ENCODE measurements at regions not wholly inside any gene's neighbourhood (a gene's known extent, or its start where the extent isn't known, plus 50 kb on each side); places are given as distances from the start of the nearest gene placed in this dataset.

GRCh38 chr16:7113949-7114348, 218.7 kb upstream of the RBFOX1 start:
- ChIA-PET POLR2A (ENCODE audit: unreplicated experiment) (no interaction called here), CTCF (no interaction called here)
- Histone ChIP-seq H3K18ac (ENCODE audit: low read depth, low read length) (no peak overlapping the region), H4K8ac (ENCODE audit: low read depth in 2 of 2, low read length in 2 of 2) (no peak overlapping the region), H4K20me1 (ENCODE audit: insufficient read depth, low read length) (no peaks in the 10 kb centered on the region), H2BK20ac (ENCODE audit: low read depth, low read length) (no peak overlapping the region), H2BK15ac (ENCODE audit: low read depth, low read length) (no peak overlapping the region), H3K4me2 (ENCODE audit: low read depth, low read length) (no peak overlapping the region), H3K4ac (ENCODE audit: low read depth, low read length) (no peak overlapping the region), H2AK9ac (replicated peaks; ENCODE audit: low read depth, low read length, poor library complexity) (no peak overlapping the region), H3K4me3 (ENCODE audit: insufficient read depth, low read depth, low read length) (no peak overlapping the region), H2BK5ac (ENCODE audit: low read depth, low read length, poor library complexity, severe bottlenecking) (no peak overlapping the region), H3K14ac (replicated peaks; ENCODE audit: low read depth, low read length) (no peak overlapping the region), H3K23ac (ENCODE audit: low read depth, low read length) (no peak overlapping the region), H2AFZ (replicated peaks; ENCODE audit: low read length, poor library complexity) (no peak overlapping the region), H3K4me1 (ENCODE audit: control insufficient read depth, insufficient read depth, low read length) (no peaks in the 10 kb centered on the region), H3K9me3 (ENCODE audit: control insufficient read depth, insufficient read depth, low read length) (peaks cover 7% of the 10 kb centered on the region), H2BK120ac (ENCODE audit: low read depth, low read length) (no peak overlapping the region), H3K79me1 (ENCODE audit: low read depth in 1 of 2, low read length in 2 of 2) (no peaks in the 10 kb centered on the region), H3K27ac (ENCODE audit: insufficient read depth, low read length) (no peak overlapping the region), H2AK5ac (ENCODE audit: low read depth, low read length) (no peak overlapping the region), H3K56ac (ENCODE audit: extremely low read depth, insufficient read depth, low read length) (no peak overlapping the region), H3K9ac (ENCODE audit: low read depth, low read length) (no peak overlapping the region), H3K9me1 (ENCODE audit: insufficient read depth, low read length) (no peaks in the 10 kb centered on the region), H4K91ac (ENCODE audit: insufficient read depth, low read depth, low read length) (no peak overlapping the region), H3K27me3 (ENCODE audit: control insufficient read depth, insufficient read depth, low read length) (no peaks in the 10 kb centered on the region), H3K36me3 (ENCODE audit: control insufficient read depth, insufficient read depth, low read length) (no peaks in the 10 kb centered on the region), H4K5ac (ENCODE audit: low read depth, low read length) (no peak overlapping the region)
- BruUV-seq (replicated peaks), result no TSS peak
- DNase-seq (no peak), ATAC-seq (ENCODE audit: low read depth) (no peak)
- WGBS, 2 experiments (ENCODE audit: extremely low coverage in 2 of 2, insufficient read length in 1 of 2), result 50% methylated on average over 1 of the region's 2 CpGs; no CpG with 5 or more reads in 1 of the 2 experiments
- in situ Hi-C loops (cut with MboI; ENCODE audit: low sequenced_read_pairs) (no loop called here), intact Hi-C loops (cut with micrococcal nuclease) (no loop called here), dilution Hi-C loops (cut with HindIII; ENCODE audit: low sequenced_read_pairs, unreplicated experiment) (no loop called here)
- TF ChIP-seq RFX5 (IDR thresholded peaks at IDR 0.05; ENCODE audit: low read depth, low read length), result no peak
- no peak for TF ChIP-seq CTCF (conservative IDR thresholded peaks at IDR 0.05; ENCODE audit: low read depth, low read length)
- no peak for TF ChIP-seq NFE2L2 (IDR thresholded peaks at IDR 0.05; ENCODE audit: low read depth, low read length)
- no peak for TF ChIP-seq CEBPB (IDR thresholded peaks at IDR 0.05; ENCODE audit: low read depth, low read length)
- no peak for TF ChIP-seq USF2 (IDR thresholded peaks at IDR 0.05; ENCODE audit: low read depth, low read length)
